K562 (cell line): ENCODE measurements at regions not wholly inside any gene's neighbourhood (a gene's known extent, or its start where the extent isn't known, plus 50 kb on each side); places are given as distances from the start of the nearest gene placed in this dataset.

ENCODE experiments used
- ATAC-seq: fragments of 200-7000 bp; cut with Tn5 transposase; 3 replicates; pipeline ENCODE4 v1.9.1; 2020; ENCODE audit warnings: moderate library complexity
- BruUV-seq: library from RNA; stranded (reverse); fragments of 400-500 nt; replicated peaks from 2 replicates; lab custom pipeline; 2021; lab: Mats Ljungman, UMichigan
- CTCF ChIA-PET: fragments of 300-600 bp; formaldehyde crosslinking; extraction: SDS; loops from one replicate; lab custom pipeline; 2021; ENCODE audit warnings: low intra/inter-chr PET ratio; lab: Yijun Ruan, JAX
- POLR2A ChIA-PET: fragments of 300-600, 350-650 bp; sonication (Branson Sonifier 250); formaldehyde crosslinking; extraction: SDS; loops from one replicate; lab custom pipeline; 2021; ENCODE audit warnings: antibody characterized with exemption, inconsistent platforms; lab: Yijun Ruan, JAX
- DNase-seq, 4 experiments: peaks; one replicate each; pipeline versions ENCODE4 v3.0.0 to v3.0.0-alpha.2; 2011 to 2018; ENCODE audit warnings: low spot score in 3 of 4, mixed read lengths in 3 of 4; ENCODE audit errors: extremely low read depth in 1 of 4
- FAIRE-seq: peaks from 2 replicates; lab custom pipeline; 2011; peaks lifted over from hg19 to GRCh38; lab: Jason Lieb, UNC
- H2AFZ ChIP-seq: 2 replicates; pipeline ENCODE4 v1.6.0; 2011; ENCODE audit warnings: low read depth, low read length, control low read depth, inconsistent platforms
- H3K27ac ChIP-seq: fragments of 200-600 bp; 3 replicates; pipeline ENCODE4 v1.8.0; 2011; ENCODE audit warnings: low read depth, mild to moderate bottlenecking, control low read depth, inconsistent platforms, low read length, moderate library complexity, mixed read lengths; ENCODE audit errors: extremely low read depth
- H3K27me3 ChIP-seq, 2 experiments: fragments of 300-600 bp in 1 of 2; 2 replicates in 1 of 2; 3 replicates in 1 of 2; pipeline versions ENCODE4 v1.6.0 to v1.8.0; 2011; ENCODE audit warnings: inconsistent platforms in 2 of 2, low read length in 2 of 2, mild to moderate bottlenecking in 1 of 2, mixed read lengths in 1 of 2, moderate library complexity in 1 of 2; ENCODE audit not compliant: control insufficient read depth in 2 of 2, insufficient read depth in 2 of 2
- H3K36me3 ChIP-seq: fragments of 300-600 bp; 3 replicates; pipeline ENCODE4 v1.8.0; 2011; ENCODE audit warnings: mild to moderate bottlenecking, low read length, inconsistent platforms; ENCODE audit not compliant: control insufficient read depth, insufficient read depth
- H3K4me1 ChIP-seq, 2 experiments: fragments of 200-600 bp in 1 of 2; replicated peaks in 1 of 2; 2 replicates in 1 of 2; 3 replicates in 1 of 2; pipeline versions ENCODE4 v1.5.1 to v1.8.0; 2011; ENCODE audit warnings: inconsistent platforms in 2 of 2, low read length in 2 of 2, mild to moderate bottlenecking in 1 of 2, mixed read lengths in 1 of 2, moderate library complexity in 1 of 2; ENCODE audit not compliant: control insufficient read depth in 2 of 2, insufficient read depth in 2 of 2
- H3K4me2 ChIP-seq: 2 replicates; pipeline ENCODE4 v1.6.1; 2011; ENCODE audit warnings: low read length, control low read depth, inconsistent platforms, mixed read lengths; ENCODE audit not compliant: insufficient read depth
- H3K4me3 ChIP-seq: fragments of 200-600 bp; sonication (generic), shearing (Covaris generic); 2 replicates; pipeline ENCODE4 v1.5.1; 2016; ENCODE audit warnings: control low read depth, inconsistent platforms
- H3K79me2 ChIP-seq: fragments of 200-600 bp; 3 replicates; pipeline ENCODE4 v1.8.0; 2011; ENCODE audit warnings: low read length, inconsistent platforms; ENCODE audit not compliant: control insufficient read depth, insufficient read depth
- H3K9ac ChIP-seq, 2 experiments: 2 replicates each; pipeline versions ENCODE4 v1.6.0 to v1.6.1; 2011; ENCODE audit warnings: low read depth in 2 of 2, low read length in 2 of 2, control low read depth in 1 of 2, inconsistent platforms in 1 of 2, mild to moderate bottlenecking in 1 of 2, mixed read lengths in 1 of 2; ENCODE audit not compliant: insufficient read depth in 1 of 2
- H3K9me1 ChIP-seq: one replicate; pipeline ENCODE4 v1.6.0; 2011; ENCODE audit warnings: inconsistent platforms, mild to moderate bottlenecking, low read length, moderate library complexity; ENCODE audit not compliant: control insufficient read depth, insufficient read depth
- H3K9me3 ChIP-seq: replicated peaks from 2 replicates; pipeline ENCODE4 v1.5.1; 2011; ENCODE audit warnings: low read depth, low read length, inconsistent platforms; ENCODE audit not compliant: control insufficient read depth, insufficient read depth
- H4K20me1 ChIP-seq: replicated peaks from 2 replicates; pipeline ENCODE4 v1.6.1; 2011; ENCODE audit warnings: low read length, inconsistent platforms, mixed read lengths; ENCODE audit not compliant: control insufficient read depth, insufficient read depth
- BCOR ChIP-seq: fragments of 450-650 bp; IDR thresholded peaks from 2 replicates; pipeline ENCODE4 v1.6.1; 2016
- E2F1 ChIP-seq: sonication (generic); formaldehyde crosslinking; IDR thresholded peaks from 2 replicates; pipeline ENCODE4 v1.8.1; 2023; ENCODE audit warnings: mild to moderate bottlenecking, missing genetic modification reagents, moderate library complexity
- FOXJ3 ChIP-seq: sonication (generic); formaldehyde crosslinking; IDR thresholded peaks from 2 replicates; pipeline ENCODE4 v1.4.0; 2020; ENCODE audit warnings: mild to moderate bottlenecking, missing genetic modification reagents
- FOXP1 ChIP-seq: sonication (generic); formaldehyde crosslinking; IDR thresholded peaks from 2 replicates; pipeline ENCODE4 v1.8.0; 2022; ENCODE audit warnings: mild to moderate bottlenecking, missing genetic modification reagents
- NFE2L1 ChIP-seq: fragments of 450-650 bp; IDR thresholded peaks from 2 replicates; pipeline ENCODE4 v1.6.1; 2016; ENCODE audit warnings: missing genetic modification characterization, low read depth, mild to moderate bottlenecking, missing compliant biosample characterization, moderate library complexity, borderline replicate concordance
- TARDBP ChIP-seq: fragments of 450-650 bp; IDR thresholded peaks from 2 replicates; pipeline ENCODE4 v1.6.1; 2016
- ZNF592 ChIP-seq: fragments of 450-650 bp; IDR thresholded peaks from 2 replicates; pipeline ENCODE4 v1.6.1; 2017; ENCODE audit warnings: antibody characterized with exemption, mild to moderate bottlenecking
- WGBS: fragments of 100-300 bp; shearing (Covaris generic); methylation state at CpG from one replicate; pipeline ENCODE4 v1.1.6; 2016; ENCODE audit warnings: low coverage, mixed read lengths; ENCODE audit not compliant: insufficient coverage; ENCODE audit errors: missing lambda C conversion rate; 5-methylcytosine and 5-hydroxymethylcytosine counted together
- in situ Hi-C: fragments of 300-500 bp; cut with MboI; formaldehyde crosslinking; loops from 4 replicates; pipeline ENCODE4 v1.15.0; 2018; ENCODE audit warnings: inconsistent platforms, mixed read lengths
- intact Hi-C: fragments of 100-400 bp; cut with micrococcal nuclease; formaldehyde crosslinking; loops from 2 replicates; pipeline ENCODE4 v1.14.2; 2022
- TF ChIP-seq, protein P1 (sequence below): fragments of 450-650 bp; formaldehyde crosslinking; IDR thresholded peaks from 2 replicates; pipeline ENCODE4 v1.4.0; 2022; ENCODE audit warnings: missing genetic modification characterization
- TF ChIP-seq, protein P2 (sequence below): fragments of 450-650 bp; formaldehyde crosslinking; conservative IDR thresholded peaks from 2 replicates; pipeline ENCODE4 v1.4.0; 2022; ENCODE audit warnings: mild to moderate bottlenecking, missing genetic modification characterization
- TF ChIP-seq, protein P3 (sequence below): fragments of 450-650 bp; IDR thresholded peaks from 2 replicates; pipeline ENCODE4 v1.6.1; 2017; ENCODE audit warnings: antibody characterized with exemption
- TF ChIP-seq, protein P4 (sequence below): fragments of 250-450 bp; sonication (Bioruptor Pico); IDR thresholded peaks from 2 replicates; pipeline ENCODE4 v1.8.0; 2022; ENCODE audit warnings: inconsistent platforms

GRCh38 chr2:52940101-52940500 lies 827.5 kb upstream of the CHAC2 start:
- H2AFZ ChIP-seq, result no peak overlapping the region
- intact Hi-C loops, result no loop called here
- 0% methylated on average over 2 of the region's 2 CpGs for WGBS
- TF ChIP-seq FOXP1, result no peak
- no peak for TF ChIP-seq TARDBP
- TF ChIP-seq, protein P1, sequence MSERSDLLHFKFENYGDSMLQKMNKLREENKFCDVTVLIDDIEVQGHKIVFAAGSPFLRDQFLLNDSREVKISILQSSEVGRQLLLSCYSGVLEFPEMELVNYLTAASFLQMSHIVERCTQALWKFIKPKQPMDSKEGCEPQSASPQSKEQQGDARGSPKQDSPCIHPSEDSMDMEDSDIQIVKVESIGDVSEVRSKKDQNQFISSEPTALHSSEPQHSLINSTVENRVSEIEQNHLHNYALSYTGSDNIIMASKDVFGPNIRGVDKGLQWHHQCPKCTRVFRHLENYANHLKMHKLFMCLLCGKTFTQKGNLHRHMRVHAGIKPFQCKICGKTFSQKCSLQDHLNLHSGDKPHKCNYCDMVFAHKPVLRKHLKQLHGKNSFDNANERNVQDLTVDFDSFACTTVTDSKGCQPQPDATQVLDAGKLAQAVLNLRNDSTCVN (CRISPR knock-in tag), result no peak
- TF ChIP-seq ZNF592, result no peak
- TF ChIP-seq, protein P2, sequence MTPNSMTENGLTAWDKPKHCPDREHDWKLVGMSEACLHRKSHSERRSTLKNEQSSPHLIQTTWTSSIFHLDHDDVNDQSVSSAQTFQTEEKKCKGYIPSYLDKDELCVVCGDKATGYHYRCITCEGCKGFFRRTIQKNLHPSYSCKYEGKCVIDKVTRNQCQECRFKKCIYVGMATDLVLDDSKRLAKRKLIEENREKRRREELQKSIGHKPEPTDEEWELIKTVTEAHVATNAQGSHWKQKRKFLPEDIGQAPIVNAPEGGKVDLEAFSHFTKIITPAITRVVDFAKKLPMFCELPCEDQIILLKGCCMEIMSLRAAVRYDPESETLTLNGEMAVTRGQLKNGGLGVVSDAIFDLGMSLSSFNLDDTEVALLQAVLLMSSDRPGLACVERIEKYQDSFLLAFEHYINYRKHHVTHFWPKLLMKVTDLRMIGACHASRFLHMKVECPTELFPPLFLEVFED (CRISPR knock-in tag), result no peak
- TF ChIP-seq, protein P3, sequence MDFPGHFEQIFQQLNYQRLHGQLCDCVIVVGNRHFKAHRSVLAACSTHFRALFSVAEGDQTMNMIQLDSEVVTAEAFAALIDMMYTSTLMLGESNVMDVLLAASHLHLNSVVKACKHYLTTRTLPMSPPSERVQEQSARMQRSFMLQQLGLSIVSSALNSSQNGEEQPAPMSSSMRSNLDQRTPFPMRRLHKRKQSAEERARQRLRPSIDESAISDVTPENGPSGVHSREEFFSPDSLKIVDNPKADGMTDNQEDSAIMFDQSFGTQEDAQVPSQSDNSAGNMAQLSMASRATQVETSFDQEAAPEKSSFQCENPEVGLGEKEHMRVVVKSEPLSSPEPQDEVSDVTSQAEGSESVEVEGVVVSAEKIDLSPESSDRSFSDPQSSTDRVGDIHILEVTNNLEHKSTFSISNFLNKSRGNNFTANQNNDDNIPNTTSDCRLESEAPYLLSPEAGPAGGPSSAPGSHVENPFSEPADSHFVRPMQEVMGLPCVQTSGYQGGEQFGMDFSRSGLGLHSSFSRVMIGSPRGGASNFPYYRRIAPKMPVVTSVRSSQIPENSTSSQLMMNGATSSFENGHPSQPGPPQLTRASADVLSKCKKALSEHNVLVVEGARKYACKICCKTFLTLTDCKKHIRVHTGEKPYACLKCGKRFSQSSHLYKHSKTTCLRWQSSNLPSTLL, result no peak
- TF ChIP-seq, protein P4, sequence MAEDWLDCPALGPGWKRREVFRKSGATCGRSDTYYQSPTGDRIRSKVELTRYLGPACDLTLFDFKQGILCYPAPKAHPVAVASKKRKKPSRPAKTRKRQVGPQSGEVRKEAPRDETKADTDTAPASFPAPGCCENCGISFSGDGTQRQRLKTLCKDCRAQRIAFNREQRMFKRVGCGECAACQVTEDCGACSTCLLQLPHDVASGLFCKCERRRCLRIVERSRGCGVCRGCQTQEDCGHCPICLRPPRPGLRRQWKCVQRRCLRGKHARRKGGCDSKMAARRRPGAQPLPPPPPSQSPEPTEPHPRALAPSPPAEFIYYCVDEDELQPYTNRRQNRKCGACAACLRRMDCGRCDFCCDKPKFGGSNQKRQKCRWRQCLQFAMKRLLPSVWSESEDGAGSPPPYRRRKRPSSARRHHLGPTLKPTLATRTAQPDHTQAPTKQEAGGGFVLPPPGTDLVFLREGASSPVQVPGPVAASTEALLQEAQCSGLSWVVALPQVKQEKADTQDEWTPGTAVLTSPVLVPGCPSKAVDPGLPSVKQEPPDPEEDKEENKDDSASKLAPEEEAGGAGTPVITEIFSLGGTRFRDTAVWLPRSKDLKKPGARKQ (CRISPR knock-in tag), result no peak
- no peak for TF ChIP-seq NFE2L1 (tag)
- TF ChIP-seq E2F1 (CRISPR knock-in tag), result no peak
- no peak for TF ChIP-seq BCOR
- no peak for TF ChIP-seq FOXJ3 (CRISPR knock-in tag)

More at GRCh38 chr2:52940101-52940500, 827.5 kb upstream of the CHAC2 start:
- ChIA-PET POLR2A (no interaction called here), CTCF (no interaction called here)
- no peaks in the 10 kb centered on the region for H3K36me3 ChIP-seq
- H3K27me3 ChIP-seq, result no peaks in the 10 kb centered on the region
- FAIRE-seq, result no peak
- H4K20me1 ChIP-seq, result no peaks in the 10 kb centered on the region
- no peak for DNase-seq
- H3K4me3 ChIP-seq, result no peak overlapping the region
- no peak overlapping the region for H3K4me2 ChIP-seq
- H3K9ac ChIP-seq, result no peak overlapping the region
- in situ Hi-C loops, result no loop called here
- ATAC-seq, result no peak
- H3K27ac ChIP-seq, result no peak overlapping the region
- no peaks in the 10 kb centered on the region; the same call in 1 of the 2 replicates for H3K9me3 ChIP-seq
- H3K9me1 ChIP-seq, result no peaks in the 10 kb centered on the region
- no TSS peak for BruUV-seq
- H3K4me1 ChIP-seq, result no peaks in the 10 kb centered on the region
- no peaks in the 10 kb centered on the region for H3K79me2 ChIP-seq
